GM12878 (cell line): ENCODE measurements at regions not wholly inside any gene's neighbourhood (a gene's known extent, or its start where the extent isn't known, plus 50 kb on each side); places are given as distances from the start of the nearest gene placed in this dataset.

Experiments used
- ESRRA ChIP-seq: IDR thresholded peaks from 2 replicates; pipeline ENCODE4 v1.6.1; 2012; ENCODE audit warnings: mild to moderate bottlenecking, low read length, improper control_type of control experiment
- KAT2A ChIP-seq: conservative IDR thresholded peaks from 2 replicates; pipeline ENCODE4 v1.6.1; 2011; ENCODE audit warnings: low read depth, low read length; ENCODE audit not compliant: control insufficient read depth
- POLR2AphosphoS5 ChIP-seq: IDR thresholded peaks from 2 replicates; pipeline ENCODE4 v1.6.1; 2011; ENCODE audit warnings: mild to moderate bottlenecking, low read length, inconsistent platforms
- POU2F2 ChIP-seq: IDR thresholded peaks from 3 replicates; pipeline ENCODE4 v1.6.1; 2011; ENCODE audit warnings: low read depth, mild to moderate bottlenecking, low read length, borderline replicate concordance
- SKIL ChIP-seq: fragments of 450-650 bp; IDR thresholded peaks from 2 replicates; pipeline ENCODE4 v1.6.1; 2017; ENCODE audit warnings: mild to moderate bottlenecking, low read depth, inconsistent platforms; ENCODE audit not compliant: poor library complexity, severe bottlenecking
- SREBF2 ChIP-seq: IDR thresholded peaks from 2 replicates; pipeline ENCODE4 v1.6.1; 2012; ENCODE audit warnings: mild to moderate bottlenecking, low read length
- SUPT20H ChIP-seq: IDR thresholded peaks from 2 replicates; pipeline ENCODE4 v1.6.1; 2011; ENCODE audit warnings: low read depth, mild to moderate bottlenecking, low read length, moderate library complexity, borderline replicate concordance; ENCODE audit not compliant: control insufficient read depth
- SUZ12 ChIP-seq: fragments of 200-600 bp; sonication (generic); IDR thresholded peaks from one replicate; pipeline ENCODE4 v1.6.1; 2018; ENCODE audit warnings: antibody characterized with exemption, mild to moderate bottlenecking; ENCODE audit not compliant: unreplicated experiment
- TBL1XR1 ChIP-seq: IDR thresholded peaks from 2 replicates; pipeline ENCODE4 v1.6.1; 2012; ENCODE audit warnings: low read depth, low read length, improper control_type of control experiment
- YBX1 ChIP-seq: fragments of 450-650 bp; IDR thresholded peaks from 2 replicates; pipeline ENCODE4 v1.6.1; 2016; ENCODE audit warnings: antibody characterized with exemption
- ZBTB11 ChIP-seq: fragments of 450-650 bp; formaldehyde crosslinking; IDR thresholded peaks from 2 replicates; pipeline ENCODE4 v1.5.0; 2022; ENCODE audit warnings: mild to moderate bottlenecking, missing genetic modification characterization
- TF ChIP-seq, protein P1 (sequence below): fragments of 450-650 bp; formaldehyde crosslinking; IDR thresholded peaks from 2 replicates; pipeline ENCODE4 v1.4.0; 2022; ENCODE audit warnings: mild to moderate bottlenecking, moderate library complexity
- TF ChIP-seq, protein P2 (sequence below): fragments of 450-650 bp; IDR thresholded peaks from 2 replicates; pipeline ENCODE4 v1.6.1; 2017; ENCODE audit warnings: borderline replicate concordance
- TF ChIP-seq, protein P3 (sequence below): fragments of 450-650 bp; IDR thresholded peaks from 2 replicates; pipeline ENCODE4 v1.6.1; 2016; ENCODE audit warnings: mild to moderate bottlenecking

GRCh38 chr6:137951064-137951597 lies 84.1 kb downstream of the TNFAIP3 start (continued):
- TF ChIP-seq ZBTB11 (CRISPR knock-in tag) (no peak), SUPT20H (no peak), KAT2A (no peak), SKIL (no peak), YBX1 (no peak), ESRRA (no peak), TBL1XR1 (no peak), SREBF2 (no peak), POU2F2 (no peak), SUZ12 (no peak), POLR2AphosphoS5 (no peak)
- TF ChIP-seq, protein P1, sequence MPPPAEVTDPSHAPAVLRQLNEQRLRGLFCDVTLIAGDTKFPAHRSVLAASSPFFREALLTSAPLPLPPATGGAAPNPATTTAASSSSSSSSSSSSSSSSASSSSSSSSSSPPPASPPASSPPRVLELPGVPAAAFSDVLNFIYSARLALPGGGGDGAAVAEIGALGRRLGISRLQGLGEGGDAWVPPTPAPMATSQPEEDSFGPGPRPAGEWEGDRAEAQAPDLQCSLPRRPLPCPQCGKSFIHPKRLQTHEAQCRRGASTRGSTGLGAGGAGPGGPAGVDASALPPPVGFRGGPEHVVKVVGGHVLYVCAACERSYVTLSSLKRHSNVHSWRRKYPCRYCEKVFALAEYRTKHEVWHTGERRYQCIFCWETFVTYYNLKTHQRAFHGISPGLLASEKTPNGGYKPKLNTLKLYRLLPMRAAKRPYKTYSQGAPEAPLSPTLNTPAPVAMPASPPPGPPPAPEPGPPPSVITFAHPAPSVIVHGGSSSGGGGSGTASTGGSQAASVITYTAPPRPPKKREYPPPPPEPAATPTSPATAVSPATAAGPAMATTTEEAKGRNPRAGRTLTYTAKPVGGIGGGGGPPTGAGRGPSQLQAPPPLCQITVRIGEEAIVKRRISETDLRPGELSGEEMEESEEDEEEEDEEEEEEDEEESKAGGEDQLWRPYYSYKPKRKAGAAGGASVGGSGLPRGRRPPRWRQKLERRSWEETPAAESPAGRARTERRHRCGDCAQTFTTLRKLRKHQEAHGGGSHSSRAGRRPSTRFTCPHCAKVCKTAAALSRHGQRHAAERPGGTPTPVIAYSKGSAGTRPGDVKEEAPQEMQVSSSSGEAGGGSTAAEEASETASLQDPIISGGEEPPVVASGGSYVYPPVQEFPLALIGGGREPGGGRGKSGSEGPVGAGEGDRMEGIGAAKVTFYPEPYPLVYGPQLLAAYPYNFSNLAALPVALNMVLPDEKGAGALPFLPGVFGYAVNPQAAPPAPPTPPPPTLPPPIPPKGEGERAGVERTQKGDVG (CRISPR knock-in tag), result no peak
- TF ChIP-seq, protein P2, sequence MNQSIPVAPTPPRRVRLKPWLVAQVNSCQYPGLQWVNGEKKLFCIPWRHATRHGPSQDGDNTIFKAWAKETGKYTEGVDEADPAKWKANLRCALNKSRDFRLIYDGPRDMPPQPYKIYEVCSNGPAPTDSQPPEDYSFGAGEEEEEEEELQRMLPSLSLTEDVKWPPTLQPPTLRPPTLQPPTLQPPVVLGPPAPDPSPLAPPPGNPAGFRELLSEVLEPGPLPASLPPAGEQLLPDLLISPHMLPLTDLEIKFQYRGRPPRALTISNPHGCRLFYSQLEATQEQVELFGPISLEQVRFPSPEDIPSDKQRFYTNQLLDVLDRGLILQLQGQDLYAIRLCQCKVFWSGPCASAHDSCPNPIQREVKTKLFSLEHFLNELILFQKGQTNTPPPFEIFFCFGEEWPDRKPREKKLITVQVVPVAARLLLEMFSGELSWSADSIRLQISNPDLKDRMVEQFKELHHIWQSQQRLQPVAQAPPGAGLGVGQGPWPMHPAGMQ, result no peak
- TF ChIP-seq, protein P3, sequence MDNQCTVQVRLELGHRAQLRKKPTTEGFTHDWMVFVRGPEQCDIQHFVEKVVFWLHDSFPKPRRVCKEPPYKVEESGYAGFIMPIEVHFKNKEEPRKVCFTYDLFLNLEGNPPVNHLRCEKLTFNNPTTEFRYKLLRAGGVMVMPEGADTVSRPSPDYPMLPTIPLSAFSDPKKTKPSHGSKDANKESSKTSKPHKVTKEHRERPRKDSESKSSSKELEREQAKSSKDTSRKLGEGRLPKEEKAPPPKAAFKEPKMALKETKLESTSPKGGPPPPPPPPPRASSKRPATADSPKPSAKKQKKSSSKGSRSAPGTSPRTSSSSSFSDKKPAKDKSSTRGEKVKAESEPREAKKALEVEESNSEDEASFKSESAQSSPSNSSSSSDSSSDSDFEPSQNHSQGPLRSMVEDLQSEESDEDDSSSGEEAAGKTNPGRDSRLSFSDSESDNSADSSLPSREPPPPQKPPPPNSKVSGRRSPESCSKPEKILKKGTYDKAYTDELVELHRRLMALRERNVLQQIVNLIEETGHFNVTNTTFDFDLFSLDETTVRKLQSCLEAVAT, result no peak
